Left lung (tissue), 4 donors: ENCODE measurements at regions not wholly inside any gene's neighbourhood (a gene's known extent, or its start where the extent isn't known, plus 50 kb on each side); places are given as distances from the start of the nearest gene placed in this dataset.

ENCODE experiments used
- ATAC-seq: fragments of 200-7000 bp; cut with Tn5 transposase; one replicate; pipeline ENCODE4 v1.9.1; 2020; ENCODE audit warnings: moderate library complexity
- DNase-seq, 4 donors: peaks; one replicate each; pipeline ENCODE4 v3.0.0-alpha.2; 2013 to 2020
- H3K27ac ChIP-seq, 2 donors: fragments of 200-600 bp; sonication (generic) in 1 of 2; one replicate each; pipeline versions ENCODE4 v1.5.0 to v1.8.0; 2020 to 2021
- H3K27me3 ChIP-seq, 2 donors: fragments of 200-600 bp; sonication (generic) in 1 of 2; one replicate each; pipeline versions ENCODE4 v1.5.0 to v1.8.0; 2020 to 2021
- H3K36me3 ChIP-seq, 2 donors: fragments of 200-600 bp; sonication (generic) in 1 of 2; one replicate each; pipeline versions ENCODE4 v1.5.0 to v1.8.0; 2020 to 2021
- H3K4me1 ChIP-seq, 2 donors: fragments of 200-600 bp; one replicate each; pipeline ENCODE4 v1.8.0; 2021
- H3K4me3 ChIP-seq, 2 donors: fragments of 200-600 bp; sonication (generic) in 1 of 2; one replicate each; pipeline versions ENCODE4 v1.5.0 to v1.8.0; 2020 to 2021; ENCODE audit warnings: mild to moderate bottlenecking in 1 of 2
- H3K9me3 ChIP-seq, 2 donors: fragments of 200-600 bp; sonication (generic) in 1 of 2; one replicate each; pipeline versions ENCODE4 v1.5.0 to v1.8.0; 2020 to 2021
- intact Hi-C, 2 donors: fragments of 100-400 bp; cut with DNase I; formaldehyde crosslinking; loops; one replicate each; pipeline versions ENCODE4 v1.11.2 to v1.14.2; 2022
- TF ChIP-seq, protein P1 (sequence below), 2 donors: fragments of 200-600 bp; sonication (generic) in 1 of 2; IDR thresholded peaks; one replicate each; pipeline versions ENCODE4 v1.5.0 to v1.8.0; 2021; ENCODE audit warnings: antibody characterized with exemption in 2 of 2
- donor health status: DM: no; HTN: yes; CAD: no.
- donor health status: DM: no; HTN: no; CAD: no.

DNA sequence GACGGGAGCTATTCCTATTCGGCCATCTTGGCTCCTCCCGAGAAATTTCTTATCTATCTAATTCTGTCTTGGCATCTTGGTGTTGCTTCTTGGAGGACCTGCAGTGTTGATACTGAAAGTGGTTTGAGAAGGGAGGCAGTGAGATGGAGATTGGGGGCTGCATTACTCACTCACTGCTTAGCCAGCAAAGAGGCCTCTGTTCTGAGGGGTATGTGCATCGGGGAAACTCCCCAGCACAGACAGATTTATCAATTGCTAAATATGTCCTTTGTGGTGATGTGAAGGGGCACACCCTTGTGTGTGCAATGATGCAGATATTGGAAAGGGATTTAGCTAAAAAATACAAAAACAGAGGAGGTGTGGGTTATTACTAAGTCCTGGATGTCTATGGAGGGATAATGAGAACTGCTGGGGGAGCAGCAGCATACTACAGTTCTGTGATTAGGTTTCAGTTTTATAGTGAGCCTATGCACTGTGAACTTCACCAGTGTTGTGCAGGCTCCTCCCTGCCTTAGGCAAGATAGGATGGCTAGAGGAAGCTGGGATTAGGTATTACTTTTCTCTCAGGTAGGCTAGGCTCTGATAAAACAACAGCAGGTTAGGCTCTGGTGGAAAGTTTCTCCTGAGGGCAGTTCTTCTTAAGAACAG lies 279.0 kb downstream of the HS3ST1 start:
- no peak for ATAC-seq
- Histone ChIP-seq H3K36me3 (no peaks in the 10 kb centered on the region), H3K27ac (no peak overlapping the region), H3K9me3 (no peaks in the 10 kb centered on the region), H3K27me3 (no peaks in the 10 kb centered on the region), H3K4me3 (no peak overlapping the region), H3K4me1 (no peaks in the 10 kb centered on the region)
- no peak for DNase-seq
- intact Hi-C loops: no loop called here
- TF ChIP-seq, protein P1, sequence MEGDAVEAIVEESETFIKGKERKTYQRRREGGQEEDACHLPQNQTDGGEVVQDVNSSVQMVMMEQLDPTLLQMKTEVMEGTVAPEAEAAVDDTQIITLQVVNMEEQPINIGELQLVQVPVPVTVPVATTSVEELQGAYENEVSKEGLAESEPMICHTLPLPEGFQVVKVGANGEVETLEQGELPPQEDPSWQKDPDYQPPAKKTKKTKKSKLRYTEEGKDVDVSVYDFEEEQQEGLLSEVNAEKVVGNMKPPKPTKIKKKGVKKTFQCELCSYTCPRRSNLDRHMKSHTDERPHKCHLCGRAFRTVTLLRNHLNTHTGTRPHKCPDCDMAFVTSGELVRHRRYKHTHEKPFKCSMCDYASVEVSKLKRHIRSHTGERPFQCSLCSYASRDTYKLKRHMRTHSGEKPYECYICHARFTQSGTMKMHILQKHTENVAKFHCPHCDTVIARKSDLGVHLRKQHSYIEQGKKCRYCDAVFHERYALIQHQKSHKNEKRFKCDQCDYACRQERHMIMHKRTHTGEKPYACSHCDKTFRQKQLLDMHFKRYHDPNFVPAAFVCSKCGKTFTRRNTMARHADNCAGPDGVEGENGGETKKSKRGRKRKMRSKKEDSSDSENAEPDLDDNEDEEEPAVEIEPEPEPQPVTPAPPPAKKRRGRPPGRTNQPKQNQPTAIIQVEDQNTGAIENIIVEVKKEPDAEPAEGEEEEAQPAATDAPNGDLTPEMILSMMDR (IDR thresholded peaks at IDR 0.05): no peak

DNA sequence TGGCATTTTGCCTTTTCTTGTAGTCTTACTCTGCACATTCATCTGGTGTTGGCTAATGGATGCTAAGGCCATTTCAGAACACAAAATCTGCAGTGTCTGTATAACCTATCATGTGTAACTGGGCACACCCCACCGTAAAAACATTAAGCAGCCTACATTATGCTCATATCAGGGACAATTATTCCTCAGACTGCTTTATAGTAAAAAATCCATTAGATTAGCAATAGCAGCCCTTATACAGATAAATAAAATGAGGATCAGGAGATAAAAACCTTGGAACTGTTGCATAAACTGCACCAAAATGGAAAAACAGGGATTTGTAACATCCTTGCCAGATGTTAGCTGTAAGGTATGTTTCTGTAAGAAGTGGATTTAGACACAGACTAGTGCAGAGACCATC lies 288.8 kb downstream of the HS3ST1 start:
- Histone ChIP-seq H3K4me3 (no peak overlapping the region), H3K4me1 (no peaks in the 10 kb centered on the region), H3K36me3 (no peaks in the 10 kb centered on the region), H3K9me3 (no peaks in the 10 kb centered on the region), H3K27me3 (no peaks in the 10 kb centered on the region), H3K27ac (no peak overlapping the region)
- ATAC-seq (no peak), DNase-seq (no peak)
- intact Hi-C loops: no loop called here
- TF ChIP-seq, protein P1 (IDR thresholded peaks at IDR 0.05): no peak

DNA sequence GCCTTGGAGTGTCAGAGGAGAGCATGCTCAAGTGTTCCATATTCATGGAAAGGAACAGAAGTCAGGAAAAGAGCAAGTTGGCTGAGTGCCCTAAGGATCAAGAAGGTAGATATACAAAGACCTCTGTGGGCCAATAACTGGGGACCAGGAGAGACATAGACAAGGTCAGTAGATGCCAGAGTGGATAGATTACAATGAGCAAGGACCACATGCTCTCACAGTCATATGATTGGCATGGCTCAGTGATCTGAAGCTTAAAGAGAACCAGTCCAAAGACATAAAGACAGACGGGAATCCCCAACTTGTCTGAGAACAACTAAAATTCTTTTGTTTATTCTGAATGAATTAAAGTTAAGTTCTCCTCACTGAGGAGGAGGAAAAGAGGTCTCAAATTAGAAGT lies 289.7 kb downstream of the HS3ST1 start:
- TF ChIP-seq, protein P1 (IDR thresholded peaks at IDR 0.05): no peak
- Histone ChIP-seq H3K9me3 (no peaks in the 10 kb centered on the region), H3K4me1 (no peaks in the 10 kb centered on the region), H3K36me3 (no peaks in the 10 kb centered on the region), H3K27me3 (no peaks in the 10 kb centered on the region), H3K27ac (no peak overlapping the region), H3K4me3 (no peak overlapping the region)
- DNase-seq (no peak), ATAC-seq (no peak)
- intact Hi-C loops: no loop called here

DNA sequence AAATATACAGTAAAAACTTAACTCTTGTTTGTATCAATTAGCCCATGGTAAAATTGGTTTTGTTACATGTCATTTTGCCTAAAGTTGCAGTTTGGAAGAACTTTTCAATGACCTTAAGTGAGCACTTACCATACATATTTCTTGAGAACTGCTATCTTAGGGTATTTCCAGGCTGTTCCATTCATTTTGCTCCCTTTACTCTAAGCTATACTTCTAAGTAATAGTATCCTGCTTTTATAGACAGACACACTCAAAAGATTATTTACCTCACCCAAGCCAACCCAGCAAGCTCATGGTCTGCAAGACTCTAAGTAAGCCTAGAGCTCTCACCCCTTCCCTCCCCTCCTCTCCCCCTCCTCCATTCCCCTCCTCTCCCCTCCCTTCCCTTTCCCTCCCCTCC lies 294.0 kb downstream of the HS3ST1 start:
- TF ChIP-seq, protein P1 (IDR thresholded peaks at IDR 0.05): no peak
- H3K36me3 ChIP-seq: no peaks in the 10 kb centered on the region
- ATAC-seq: no peak
- no peaks in the 10 kb centered on the region for H3K27me3 ChIP-seq
- no peaks in the 10 kb centered on the region for H3K4me1 ChIP-seq
- DNase-seq: no peak
- H3K27ac ChIP-seq: no peak overlapping the region
- no peak overlapping the region for H3K4me3 ChIP-seq
- peaks cover 0 to 2% of the 10 kb centered on the region in 2 donors for H3K9me3 ChIP-seq
- intact Hi-C loops: no loop called here

DNA sequence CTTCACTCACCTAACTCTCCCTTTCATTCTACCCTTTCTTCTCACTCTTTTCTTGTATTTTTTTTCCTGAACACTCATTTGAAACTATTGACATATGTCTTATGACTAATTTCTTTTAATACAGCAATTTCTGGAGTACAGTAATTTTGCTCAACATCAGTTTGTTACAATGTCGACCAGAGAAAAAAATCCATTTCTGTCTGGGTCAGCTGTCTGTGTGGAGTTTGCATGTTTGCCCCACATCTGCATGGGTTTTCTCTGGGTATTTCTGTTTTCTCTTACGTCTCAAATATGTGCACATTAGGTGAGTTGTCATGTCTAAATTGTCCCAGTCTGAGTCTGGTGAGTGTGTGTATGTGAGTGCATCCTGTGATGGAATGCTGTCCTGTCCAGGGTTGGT lies 294.8 kb downstream of the HS3ST1 start:
- Histone ChIP-seq H3K9me3 (peaks cover 0 to 2% of the 10 kb centered on the region in 2 donors), H3K36me3 (no peaks in the 10 kb centered on the region), H3K4me1 (no peaks in the 10 kb centered on the region), H3K27me3 (no peaks in the 10 kb centered on the region), H3K27ac (no peak overlapping the region), H3K4me3 (no peak overlapping the region)
- intact Hi-C loops: no loop called here
- TF ChIP-seq, protein P1 (IDR thresholded peaks at IDR 0.05): no peak
- no peak for DNase-seq
- ATAC-seq: no peak
